ENCODE measurements at regions not wholly inside any gene's neighbourhood (a gene's known extent, or its start where the extent isn't known, plus 50 kb on each side); places are given as distances from the start of the nearest gene placed in this dataset.

- TF ChIP-seq CTCF (IDR thresholded peaks at IDR 0.05) (no peak), POLR2A (IDR thresholded peaks at IDR 0.05) (no peak)
Measured at GRCh38 chr2:150188800-150189199, 298.7 kb downstream of the RND3 start.

Measured in lower leg skin (tissue), 3 donors.